SH-SY5Y (cell line): ENCODE measurements at regions not wholly inside any gene's neighbourhood (a gene's known extent, or its start where the extent isn't known, plus 50 kb on each side); places are given as distances from the start of the nearest gene placed in this dataset.

ENCODE experiments used
- GATA2 ChIP-seq: IDR thresholded peaks from 2 replicates; pipeline ENCODE4 v1.6.1; 2011; ENCODE audit warnings: mild to moderate bottlenecking, low read depth, low read length
- GATA3 ChIP-seq: IDR thresholded peaks from 2 replicates; pipeline ENCODE4 v1.6.1; 2011; ENCODE audit warnings: low read depth, mild to moderate bottlenecking, low read length, moderate library complexity

DNA sequence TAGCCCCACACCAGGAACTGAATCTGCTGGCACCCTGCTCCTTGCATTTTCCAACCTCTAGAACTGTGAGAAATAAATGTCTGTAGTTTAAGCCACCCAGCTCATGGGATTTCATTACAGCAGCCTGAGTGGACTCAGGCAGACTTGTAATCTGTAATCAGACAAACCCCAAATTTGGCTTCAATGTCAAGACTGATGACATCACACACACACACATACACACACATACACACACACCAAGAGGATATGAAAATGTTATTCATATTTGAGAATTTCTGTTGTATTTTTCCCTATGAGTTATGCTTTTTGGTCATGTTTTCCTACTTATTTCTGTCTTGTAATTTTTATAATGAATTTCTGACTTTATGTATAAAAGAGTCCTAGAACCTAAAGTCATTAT, 83.8 kb upstream of the GLI2 start:
- TF ChIP-seq GATA2: no peak
- no peak for TF ChIP-seq GATA3

DNA sequence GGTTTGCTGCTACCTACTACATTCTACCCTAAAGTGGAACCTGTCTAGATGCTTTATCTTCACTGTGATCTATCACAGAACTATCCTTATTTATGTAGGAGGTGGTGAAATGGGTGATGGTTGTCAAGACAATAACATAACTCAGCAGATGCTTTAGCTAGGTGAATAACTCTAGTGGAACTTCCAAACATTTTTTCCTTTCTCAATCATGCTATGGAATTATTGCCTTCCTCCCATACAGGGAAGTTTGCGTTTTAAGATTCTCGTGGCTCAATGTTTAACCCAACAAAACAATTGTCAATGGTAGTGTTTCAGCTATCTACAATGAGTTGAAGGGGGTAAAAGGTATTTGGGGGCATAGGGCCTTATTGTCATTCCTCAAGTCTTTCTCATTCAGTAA, 82.6 kb upstream of the GLI2 start:
- TF ChIP-seq GATA2 (no peak), GATA3 (no peak)

DNA sequence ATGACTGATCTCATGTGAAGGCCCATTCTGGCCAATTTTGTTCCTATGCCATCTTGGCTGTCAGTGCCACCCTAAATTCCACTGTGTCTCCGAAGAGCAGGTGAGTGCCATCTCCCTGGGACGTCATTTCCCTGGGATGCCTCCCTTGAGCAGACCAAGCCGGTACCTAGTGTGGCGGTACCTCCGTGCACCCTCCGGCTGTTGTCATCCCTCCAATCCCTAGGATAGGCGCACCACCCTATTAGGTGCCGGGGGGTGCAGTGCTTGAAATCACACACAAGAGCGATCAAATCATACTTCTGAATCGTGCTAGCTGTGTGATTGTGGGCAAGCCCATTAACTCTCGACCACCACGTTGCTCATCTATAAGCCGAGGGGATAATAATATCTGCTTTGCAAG, 81.8 kb upstream of the GLI2 start:
- TF ChIP-seq GATA3: no peak
- TF ChIP-seq GATA2: no peak

DNA sequence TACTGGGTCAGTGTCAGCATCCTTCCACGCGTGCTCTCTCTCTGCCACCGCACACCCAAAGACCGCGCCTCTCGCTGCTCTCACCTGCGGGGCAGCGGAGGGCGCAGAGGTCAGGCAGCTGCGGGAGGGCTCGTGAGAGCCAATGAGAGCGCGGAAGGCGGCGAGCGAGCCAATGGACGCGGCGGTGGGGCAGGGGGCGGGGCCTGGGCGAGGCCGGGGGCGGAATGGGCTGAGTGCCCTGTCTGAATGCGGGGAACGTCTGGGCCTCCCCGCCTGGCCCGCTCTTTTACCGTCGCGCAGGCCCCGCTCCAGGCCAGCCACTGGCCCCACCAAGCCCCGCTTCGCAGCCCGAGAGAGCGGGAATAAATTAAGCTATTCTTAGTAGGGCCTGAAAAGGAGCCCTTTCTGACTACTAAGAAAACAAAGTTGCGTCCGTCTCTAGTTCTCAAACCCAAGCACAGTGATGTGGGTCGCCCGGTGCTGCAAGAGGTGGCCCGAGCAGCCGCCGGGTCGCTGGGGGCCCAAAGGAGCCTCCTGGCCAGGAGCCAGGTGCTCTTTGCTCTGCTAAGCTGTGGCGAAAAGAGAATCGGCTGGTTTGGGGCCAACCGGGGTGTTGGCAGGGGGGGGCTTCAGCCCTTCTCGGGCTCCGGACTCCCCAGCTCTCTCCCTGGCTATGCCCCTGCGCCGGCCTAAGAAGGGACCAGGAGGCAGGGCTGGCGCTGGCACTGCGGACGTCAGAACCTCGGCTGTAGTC, 81.1 kb upstream of the GLI2 start:
- TF ChIP-seq GATA2 (no peak), GATA3 (no peak)

DNA sequence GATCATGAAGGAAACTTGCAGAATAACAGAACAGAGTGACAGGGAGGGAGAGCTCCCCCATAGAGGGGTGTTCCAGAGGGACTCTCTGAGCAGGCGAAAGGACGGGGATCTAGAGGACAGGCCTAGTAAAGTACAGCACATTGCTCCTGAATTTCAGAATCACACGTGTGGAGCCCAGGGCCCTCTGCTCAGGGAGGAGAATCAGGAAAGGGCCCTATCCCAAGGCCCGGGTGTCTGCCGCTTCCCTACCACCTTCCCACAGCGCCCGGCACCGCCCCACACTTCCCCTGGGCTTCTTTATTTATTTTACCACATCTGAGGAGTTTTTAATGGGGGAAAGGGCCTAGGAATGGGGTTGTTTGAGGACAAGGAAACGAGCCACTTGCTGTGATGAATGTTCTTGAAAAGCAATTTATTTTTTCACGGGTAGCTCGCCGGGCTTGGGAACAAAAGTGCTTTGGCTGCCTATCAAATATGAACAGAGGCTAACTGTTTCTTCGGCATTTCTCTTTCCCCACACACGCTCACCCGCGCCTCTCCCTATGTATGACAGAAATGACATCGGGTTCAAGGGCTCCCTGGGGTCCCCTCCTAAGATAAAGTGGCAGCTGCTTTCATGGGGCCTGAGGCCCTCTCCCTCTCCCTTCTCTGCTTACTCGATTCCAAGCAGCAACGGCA, 79.3 kb upstream of the GLI2 start:
- TF ChIP-seq GATA2 (no peak), GATA3 (no peak)

DNA sequence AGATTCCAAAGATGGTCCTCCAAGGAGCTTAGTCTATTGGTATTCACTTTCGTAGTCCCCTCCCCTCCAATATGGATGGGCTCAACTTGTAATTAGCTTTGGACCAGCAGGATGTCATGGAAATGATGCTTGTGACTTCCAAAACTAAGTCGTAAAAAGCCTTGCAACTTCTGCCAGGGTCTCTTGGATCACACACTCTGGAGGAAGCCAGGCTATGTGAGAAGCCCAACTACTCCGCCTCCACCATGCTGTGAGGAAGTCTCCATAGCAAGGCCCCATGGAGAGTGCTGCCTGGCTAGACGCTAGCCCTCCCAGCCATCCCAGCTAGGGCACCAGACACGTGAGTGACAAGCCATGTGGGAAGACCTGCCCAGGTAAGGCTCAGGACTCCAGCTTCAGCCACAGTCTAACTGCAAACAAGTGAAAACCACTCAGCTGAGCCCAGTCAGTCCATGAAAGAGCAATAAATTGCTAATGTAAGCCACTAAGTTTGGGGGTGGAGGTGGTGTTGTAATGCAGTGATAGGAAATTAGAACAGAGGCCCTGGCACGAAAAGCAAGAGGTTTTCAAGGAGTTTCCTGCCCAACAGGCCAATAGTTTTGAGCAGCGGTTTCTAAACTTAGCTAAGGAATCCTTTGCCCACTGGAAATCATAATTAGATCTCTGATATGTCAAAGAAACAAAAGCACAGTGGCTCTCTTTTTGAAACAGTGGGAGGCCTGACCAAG, 77.5 kb upstream of the GLI2 start:
- TF ChIP-seq GATA3 (no peak), GATA2 (no peak)

DNA sequence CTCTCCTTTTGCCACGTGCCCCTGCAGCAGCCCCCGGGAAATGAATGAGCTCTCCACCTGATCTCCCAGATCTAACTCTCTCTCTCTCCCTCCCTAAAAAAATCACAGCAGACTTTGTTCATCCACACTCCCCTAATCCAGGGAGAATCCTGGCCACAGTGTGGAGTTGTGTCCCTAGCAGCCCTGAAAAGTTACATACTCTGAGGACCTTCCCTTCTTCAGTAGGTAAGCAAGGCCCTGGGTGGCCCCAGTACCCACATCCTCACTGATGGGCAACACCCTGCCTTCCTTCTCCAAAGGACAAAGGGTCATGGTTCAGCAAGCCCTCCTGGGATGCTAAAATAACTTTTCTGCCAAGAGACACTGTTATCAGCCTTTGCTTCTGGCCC, 76.9 kb upstream of the GLI2 start:
- TF ChIP-seq GATA2 (no peak), GATA3 (no peak)

DNA sequence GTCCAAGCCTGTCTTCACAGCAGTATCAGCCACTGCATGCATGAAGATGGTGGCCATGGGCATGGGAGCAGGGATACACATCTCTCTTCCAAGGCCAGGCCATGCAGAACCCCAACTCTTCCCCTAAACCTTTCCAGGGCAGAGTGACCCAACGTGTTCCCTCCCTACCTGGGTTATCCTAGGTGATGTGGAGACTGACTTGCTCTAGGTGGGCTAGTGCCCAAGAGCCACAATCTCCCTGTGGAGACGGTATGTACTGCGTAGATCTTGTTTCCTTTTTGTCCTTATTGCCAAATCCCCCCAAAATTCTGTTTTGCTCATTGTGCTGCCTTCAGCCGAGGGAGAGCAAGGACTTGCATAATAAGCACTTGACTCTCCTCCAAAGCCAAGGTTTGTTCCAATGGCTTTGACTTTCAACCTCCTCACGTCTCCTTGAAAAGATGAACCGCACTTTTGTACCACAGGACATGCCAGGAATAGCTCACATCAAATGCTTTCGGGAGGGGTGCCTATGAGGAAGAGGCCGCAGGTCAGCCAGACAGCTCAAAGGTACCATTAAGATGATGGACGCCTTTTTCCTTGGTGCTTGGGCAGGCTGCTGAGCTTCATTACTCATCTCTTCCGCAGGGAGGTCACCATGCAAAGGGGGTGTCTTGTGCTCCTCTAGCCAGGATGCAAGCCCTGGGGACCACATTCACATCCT, 76.2 kb upstream of the GLI2 start:
- no peak for TF ChIP-seq GATA2
- no peak for TF ChIP-seq GATA3

DNA sequence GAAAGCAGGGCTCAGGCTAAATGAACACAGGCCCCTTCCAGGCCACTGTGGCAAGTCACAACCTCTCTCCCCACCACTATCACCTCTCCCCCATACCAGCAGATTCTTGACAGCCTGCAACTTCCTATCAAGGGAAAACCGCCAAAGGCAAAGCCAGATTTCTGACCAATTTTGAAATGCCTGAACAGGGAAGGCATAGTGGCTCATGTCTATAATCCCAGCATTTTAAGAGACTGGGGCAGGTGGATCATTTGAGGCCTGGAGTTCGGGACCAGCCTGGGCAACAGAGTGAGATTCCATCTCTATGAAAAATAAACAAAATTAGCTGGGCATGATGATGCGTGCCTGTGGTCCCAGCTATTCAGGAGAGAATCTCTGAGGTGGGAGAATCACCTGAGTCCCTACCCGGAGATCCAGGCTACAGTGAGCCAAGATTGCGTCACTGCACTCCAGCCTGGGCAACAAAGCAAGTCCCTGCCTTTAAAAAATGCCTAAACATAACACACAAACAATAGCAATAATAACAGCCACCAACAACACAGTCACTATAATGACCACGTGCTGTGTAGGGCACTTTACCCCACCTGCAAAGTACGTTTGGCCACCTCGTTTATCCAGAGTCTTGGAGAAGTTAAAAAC, 75.5 kb upstream of the GLI2 start:
- no peak for TF ChIP-seq GATA3
- TF ChIP-seq GATA2: no peak

DNA sequence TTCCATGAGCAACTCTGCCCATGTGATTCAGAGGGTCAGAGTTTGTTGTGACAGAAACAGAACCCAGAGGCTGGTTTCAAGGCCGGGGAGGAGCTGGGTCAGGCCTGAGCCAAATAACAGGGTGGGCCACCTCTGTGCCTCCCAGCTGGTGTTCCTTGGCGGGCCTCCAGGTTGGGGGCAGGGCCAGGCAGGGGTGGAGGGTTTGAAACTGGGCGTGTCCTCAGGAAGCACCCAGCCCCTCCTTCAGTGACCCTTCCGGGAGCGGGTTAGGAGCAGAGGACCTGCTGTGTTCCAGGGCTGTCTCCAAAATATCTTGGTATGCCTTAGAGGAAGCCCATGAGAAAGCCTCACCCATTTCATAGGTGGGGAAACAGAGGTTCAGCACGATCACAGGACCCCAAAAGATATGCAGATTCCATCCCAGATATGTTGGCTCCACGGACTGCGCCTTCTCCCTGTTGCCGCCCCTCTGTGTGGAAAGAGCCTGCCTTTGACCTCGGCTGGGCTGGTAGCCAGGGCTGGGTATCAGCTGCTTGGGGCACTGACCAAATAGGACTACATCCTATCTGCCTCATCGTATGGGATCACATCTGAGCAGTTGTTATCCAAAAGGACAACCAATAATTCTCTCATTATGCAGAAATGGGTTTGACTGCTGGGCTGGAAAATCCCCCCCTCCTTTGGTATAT, 74.8 kb upstream of the GLI2 start:
- TF ChIP-seq GATA3 (no peak), GATA2 (no peak)

DNA sequence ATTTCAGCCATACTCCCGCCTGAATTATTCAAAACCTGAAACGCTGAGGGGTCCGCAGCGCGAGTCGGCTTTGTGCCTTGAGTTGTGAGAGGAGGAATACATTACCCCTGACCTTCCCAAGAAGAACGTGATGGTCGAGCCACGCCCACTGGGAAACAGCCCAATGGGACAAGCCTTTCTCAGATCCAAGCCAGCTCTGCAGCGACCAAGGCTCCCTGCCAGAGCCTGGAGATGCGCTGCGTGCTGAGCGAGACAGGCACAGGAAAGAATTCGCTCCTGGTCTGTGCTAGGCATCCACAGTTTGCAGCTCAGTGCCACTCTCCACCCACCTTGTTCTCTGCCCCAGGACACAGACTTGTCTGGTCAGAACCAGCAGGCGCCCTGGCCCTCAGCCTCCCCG, 74.1 kb upstream of the GLI2 start:
- TF ChIP-seq GATA3 (no peak), GATA2 (no peak)

DNA sequence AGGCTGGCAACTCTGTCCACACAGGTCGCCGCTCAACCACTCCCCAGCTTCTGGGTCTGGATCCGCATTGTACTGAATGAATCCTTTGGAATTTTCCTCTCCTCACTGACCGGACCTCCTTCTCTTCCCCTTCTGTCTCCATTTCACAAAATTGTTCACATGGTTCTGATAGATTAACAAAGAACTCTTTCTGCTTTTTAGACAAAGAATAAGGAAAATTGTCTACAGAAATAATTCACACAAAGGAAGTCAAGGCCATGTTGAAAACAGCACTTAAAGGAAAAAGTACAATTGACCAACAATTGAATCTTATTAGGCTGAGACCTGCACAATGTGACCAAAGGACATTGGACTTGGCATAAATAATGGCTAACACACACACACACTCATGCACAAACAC, 73.6 kb upstream of the GLI2 start:
- no peak for TF ChIP-seq GATA2
- no peak for TF ChIP-seq GATA3

DNA sequence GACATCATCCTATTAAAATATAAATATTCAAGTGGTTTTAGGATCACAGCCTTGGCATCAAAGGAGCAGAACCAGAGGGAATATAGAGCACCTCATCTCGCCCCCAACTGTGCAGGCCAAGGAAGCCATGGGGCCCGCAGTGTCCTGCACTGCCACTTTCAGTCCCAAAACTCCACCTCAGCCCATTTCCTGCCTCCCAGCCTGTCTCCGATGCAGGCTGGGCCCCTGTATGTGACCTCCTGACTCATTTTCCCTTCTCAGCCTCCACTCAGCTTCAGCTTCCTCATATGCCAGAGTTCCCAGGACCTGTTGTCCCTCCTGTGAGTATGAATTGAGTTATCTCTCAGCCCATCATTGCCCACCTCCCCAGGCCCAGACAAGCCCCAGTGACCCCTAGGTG, 72.9 kb upstream of the GLI2 start:
- TF ChIP-seq GATA2 (no peak), GATA3 (no peak)
